ENCODE measurements at regions not wholly inside any gene's neighbourhood (a gene's known extent, or its start where the extent isn't known, plus 50 kb on each side); places are given as distances from the start of the nearest gene placed in this dataset.

- H3K4me3 ChIP-seq (ENCODE audit: low read depth, low read length), result no peak overlapping the region
- no peak for DNase-seq (ENCODE audit: low read depth, low spot score)
- TF ChIP-seq, protein P1, sequence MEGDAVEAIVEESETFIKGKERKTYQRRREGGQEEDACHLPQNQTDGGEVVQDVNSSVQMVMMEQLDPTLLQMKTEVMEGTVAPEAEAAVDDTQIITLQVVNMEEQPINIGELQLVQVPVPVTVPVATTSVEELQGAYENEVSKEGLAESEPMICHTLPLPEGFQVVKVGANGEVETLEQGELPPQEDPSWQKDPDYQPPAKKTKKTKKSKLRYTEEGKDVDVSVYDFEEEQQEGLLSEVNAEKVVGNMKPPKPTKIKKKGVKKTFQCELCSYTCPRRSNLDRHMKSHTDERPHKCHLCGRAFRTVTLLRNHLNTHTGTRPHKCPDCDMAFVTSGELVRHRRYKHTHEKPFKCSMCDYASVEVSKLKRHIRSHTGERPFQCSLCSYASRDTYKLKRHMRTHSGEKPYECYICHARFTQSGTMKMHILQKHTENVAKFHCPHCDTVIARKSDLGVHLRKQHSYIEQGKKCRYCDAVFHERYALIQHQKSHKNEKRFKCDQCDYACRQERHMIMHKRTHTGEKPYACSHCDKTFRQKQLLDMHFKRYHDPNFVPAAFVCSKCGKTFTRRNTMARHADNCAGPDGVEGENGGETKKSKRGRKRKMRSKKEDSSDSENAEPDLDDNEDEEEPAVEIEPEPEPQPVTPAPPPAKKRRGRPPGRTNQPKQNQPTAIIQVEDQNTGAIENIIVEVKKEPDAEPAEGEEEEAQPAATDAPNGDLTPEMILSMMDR (IDR thresholded peaks at IDR 0.05; ENCODE audit: insufficient read depth, low read length, missing control alignments), result no peak
- ChIA-PET CTCF (interaction anchor here (0.7 kb wide), 1 partner anchor 1214 kb away, joined by 3 read pairs; no protein-coding TSS in a partner anchor), POLR2A (no interaction called here)
Observed at GRCh38 chr3:76724706-76725105, 315.2 kb upstream of the ROBO2 start.

DNA sequence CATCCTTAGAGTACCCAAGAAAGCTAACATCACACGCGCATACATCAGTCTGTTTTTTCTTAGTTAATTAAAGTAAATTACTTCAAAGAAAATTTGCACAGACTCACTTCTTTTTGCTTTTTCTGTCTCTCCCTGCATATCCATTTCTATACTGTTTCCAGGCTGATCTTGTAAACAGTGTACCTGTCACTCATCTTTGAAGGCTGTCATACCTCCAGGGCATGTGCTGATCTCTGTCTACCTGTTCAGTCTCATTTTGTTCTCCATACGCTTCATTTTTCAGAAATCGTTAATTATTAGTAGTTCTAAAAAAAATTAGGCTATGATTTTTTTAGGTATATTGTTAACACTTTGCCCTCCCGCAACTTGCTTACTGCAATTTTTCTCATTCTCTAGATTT lies 313.9 kb upstream of the ROBO2 start:
- ChIA-PET POLR2A (no interaction called here), CTCF (no interaction called here)
- TF ChIP-seq, protein P1 (IDR thresholded peaks at IDR 0.05; ENCODE audit: insufficient read depth, low read length, missing control alignments), result no peak

DNA sequence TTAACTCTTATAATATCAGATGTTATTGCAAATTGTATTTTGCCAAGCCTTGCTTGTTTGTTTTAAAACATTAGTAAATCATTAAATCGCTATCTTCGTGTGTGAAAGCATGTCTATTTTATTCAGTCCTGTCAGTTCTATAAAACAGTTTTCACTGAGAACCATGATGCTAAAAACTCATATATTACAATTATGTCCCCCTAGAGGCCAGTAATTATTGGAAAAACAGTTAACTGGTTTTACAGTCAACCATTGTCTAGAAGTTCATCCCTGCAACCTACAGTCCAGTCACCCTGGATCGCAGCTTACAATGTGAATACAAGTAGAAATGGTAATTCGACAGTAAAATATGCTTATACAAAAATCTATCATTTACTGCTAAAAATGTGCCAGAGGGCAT lies 311.5 kb upstream of the ROBO2 start:
- CTCF ChIA-PET, result no interaction called here
- TF ChIP-seq, protein P1 (IDR thresholded peaks at IDR 0.05; ENCODE audit: insufficient read depth, low read length, missing control alignments), result no peak
- POLR2A ChIA-PET, result no interaction called here
- DNase-seq (ENCODE audit: low read depth, low spot score), result no peak
- no peak overlapping the region for H3K4me3 ChIP-seq (ENCODE audit: low read depth, low read length)

More for the DNA sequence above, 313.9 kb upstream of the ROBO2 start:
- H3K4me3 ChIP-seq (ENCODE audit: low read depth, low read length), result no peak overlapping the region
- no peak for DNase-seq (ENCODE audit: low read depth, low spot score)

GRCh38 chr3:76731471-76731870 lies 308.4 kb upstream of the ROBO2 start:
- TF ChIP-seq, protein P1 (IDR thresholded peaks at IDR 0.05; ENCODE audit: insufficient read depth, low read length, missing control alignments), result no peak

DNA sequence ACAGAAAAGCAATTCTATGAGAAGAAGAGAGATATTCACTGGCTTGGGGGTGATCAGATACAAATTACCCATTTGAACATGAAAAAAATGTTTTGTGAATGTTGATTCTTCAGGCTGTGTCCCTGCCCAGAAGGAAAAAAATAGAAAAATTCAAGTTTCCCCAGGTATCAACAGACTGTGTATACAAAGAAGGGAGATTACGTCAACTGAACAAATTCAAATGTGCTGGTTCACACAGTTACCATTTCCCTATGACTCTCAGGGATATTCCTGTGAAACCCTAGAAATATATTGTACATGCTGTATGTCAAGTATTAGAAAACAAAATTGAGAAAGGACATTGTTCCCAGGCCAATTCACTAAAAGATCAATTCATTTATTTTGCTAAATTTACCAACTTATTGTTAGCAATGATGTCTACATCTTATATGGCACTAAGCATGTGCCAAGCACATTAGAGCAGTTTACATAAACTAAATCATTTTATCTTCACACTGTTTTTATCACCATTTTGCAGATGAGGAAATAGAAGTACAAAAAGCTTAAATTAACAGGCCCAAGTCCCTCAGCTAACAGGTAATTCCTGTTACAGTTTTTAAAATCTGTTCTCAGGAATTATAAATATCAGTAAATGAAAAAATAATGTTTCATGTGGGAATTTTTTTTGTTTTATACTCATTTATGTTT lies 306.7 kb upstream of the ROBO2 start:
- ChIA-PET POLR2A (no interaction called here), CTCF (no interaction called here)
- no peak for DNase-seq (ENCODE audit: low read depth, low spot score)
- TF ChIP-seq, protein P1 (IDR thresholded peaks at IDR 0.05; ENCODE audit: insufficient read depth, low read length, missing control alignments), result no peak
- no peak overlapping the region for H3K4me3 ChIP-seq (ENCODE audit: low read depth, low read length)

More at GRCh38 chr3:76731471-76731870, 308.4 kb upstream of the ROBO2 start:
- ChIA-PET CTCF (no interaction called here), POLR2A (no interaction called here)
- DNase-seq (ENCODE audit: low read depth, low spot score), result no peak
- no peak overlapping the region for H3K4me3 ChIP-seq (ENCODE audit: low read depth, low read length)

DNA sequence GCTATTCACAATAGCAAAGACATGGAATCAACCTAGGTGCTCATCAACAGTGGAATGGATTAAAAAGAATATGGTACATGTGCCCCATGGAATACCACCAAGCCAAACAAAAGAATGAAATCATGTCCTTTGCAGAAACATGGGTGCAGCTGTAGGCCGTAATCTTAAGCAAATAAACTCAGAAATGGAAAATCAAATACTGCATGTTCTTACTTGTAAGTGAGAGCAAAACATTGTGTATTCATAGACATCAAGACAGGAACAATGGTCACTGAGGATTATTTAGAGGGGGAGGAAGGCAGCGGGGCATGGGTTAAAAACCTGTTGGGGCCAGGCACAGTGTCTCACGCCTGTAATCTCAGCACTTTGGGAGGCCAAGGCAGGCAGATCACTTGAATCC lies 304.7 kb upstream of the ROBO2 start:
- no peak for DNase-seq (ENCODE audit: low read depth, low spot score)

More for the DNA sequence above, 304.7 kb upstream of the ROBO2 start:
- CTCF ChIA-PET, result no interaction called here
- POLR2A ChIA-PET, result no interaction called here
- no peak overlapping the region for H3K4me3 ChIP-seq (ENCODE audit: low read depth, low read length)
- TF ChIP-seq, protein P1 (IDR thresholded peaks at IDR 0.05; ENCODE audit: insufficient read depth, low read length, missing control alignments), result no peak

Measured in AG04449 (cell line).